ENCODE measurements at regions not wholly inside any gene's neighbourhood (a gene's known extent, or its start where the extent isn't known, plus 50 kb on each side); places are given as distances from the start of the nearest gene placed in this dataset.

- H3K14ac ChIP-seq (ENCODE audit: insufficient read length), result no peak overlapping the region
- no peak overlapping the region for H3K18ac ChIP-seq (ENCODE audit: extremely low read depth, low read length)
- no peaks in the 10 kb centered on the region for H3K4me1 ChIP-seq (replicated peaks in 1 of 4; ENCODE audit: control insufficient read depth in 3 of 4, insufficient read depth in 4 of 4, low read length in 3 of 4)
- no peak overlapping the region for H2AK5ac ChIP-seq (ENCODE audit: low read depth, low read length)
- no peak overlapping the region for H2BK15ac ChIP-seq (ENCODE audit: low read length)
- no peak overlapping the region for H4K5ac ChIP-seq (ENCODE audit: insufficient read length, low read depth, low read length)
- POLR2A ChIA-PET (ENCODE audit: partially characterized antibody), result no interaction called here
- H2AFZ ChIP-seq (ENCODE audit: low read length), result no peak overlapping the region
- no peak overlapping the region for H2BK5ac ChIP-seq (ENCODE audit: low read depth, low read length)
- no peaks in the 10 kb centered on the region for H4K20me1 ChIP-seq (replicated peaks in 1 of 2; ENCODE audit: control insufficient read depth in 1 of 2, insufficient read depth in 2 of 2, low read length in 2 of 2)
- no peak overlapping the region for H3K27ac ChIP-seq (ENCODE audit: low read depth, low read length)
- H4K91ac ChIP-seq (replicated peaks; ENCODE audit: insufficient read length, low read length), result no peak overlapping the region
- H2BK12ac ChIP-seq (ENCODE audit: low read depth, low read length), result no peak overlapping the region
- CTCF ChIA-PET (ENCODE audit: partially characterized antibody), result interaction anchor here (0.6 to 4.1 kb wide), 16 partner anchors 9 to 1041 kb away, joined by 3 to 20 read pairs (median 4); no protein-coding TSS in a partner anchor
- no peak overlapping the region for H3K4me3 ChIP-seq (ENCODE audit: extremely low read depth in 1 of 4, insufficient read depth in 2 of 4, low read depth in 3 of 4, low read length in 4 of 4)
- no peaks in the 10 kb centered on the region for H3K27me3 ChIP-seq (replicated peaks in 1 of 4; ENCODE audit: control insufficient read depth in 3 of 4, extremely low read depth in 1 of 4, insufficient read depth in 3 of 4, low read length in 3 of 4)
- H3K9ac ChIP-seq (replicated peaks in 1 of 4; ENCODE audit: extremely low read depth in 1 of 4, low read depth in 3 of 4, low read length in 3 of 4), result no peak overlapping the region
- H2BK20ac ChIP-seq (ENCODE audit: low read length), result no peak overlapping the region
- no peak overlapping the region for H3K23ac ChIP-seq (ENCODE audit: insufficient read length)
- TF ChIP-seq SP2 (IDR thresholded peaks at IDR 0.05; ENCODE audit: low read length), result no peak
- TF ChIP-seq TAF7 (optimal IDR thresholded peaks at IDR 0.05; ENCODE audit: borderline replicate concordance, low read depth, low read length), result no peak
- TF ChIP-seq JUND (IDR thresholded peaks at IDR 0.05; ENCODE audit: low read length), result no peak
- TF ChIP-seq PHF8 (conservative IDR thresholded peaks at IDR 0.05; ENCODE audit: low read depth, low read length), result no peak
- TF ChIP-seq BACH1 (IDR thresholded peaks at IDR 0.05; ENCODE audit: low read length), result no peak
- no peak for TF ChIP-seq ASH2L (IDR thresholded peaks at IDR 0.05; ENCODE audit: low read length)
- no peak for TF ChIP-seq EZH2 (IDR thresholded peaks at IDR 0.05; ENCODE audit: low read depth, low read length, severe bottlenecking)
- no peak for TF ChIP-seq GTF2F1 (IDR thresholded peaks at IDR 0.05; ENCODE audit: borderline replicate concordance, low read depth, low read length)
- TF ChIP-seq TEAD4 (IDR thresholded peaks at IDR 0.05; ENCODE audit: low read depth, low read length), result no peak
- TF ChIP-seq MAX (IDR thresholded peaks at IDR 0.05), result no peak
- no peak for TF ChIP-seq RNF2 (IDR thresholded peaks at IDR 0.05; ENCODE audit: borderline replicate concordance, low read depth, low read length, missing control alignments, poor library complexity, severe bottlenecking)
- no peak for TF ChIP-seq RFX5 (IDR thresholded peaks at IDR 0.05; ENCODE audit: borderline replicate concordance, low read depth, low read length)
- no peak for FAIRE-seq
- H3K56ac ChIP-seq (replicated peaks; ENCODE audit: insufficient read length, low read depth, low read length), result no peak overlapping the region
- no peak overlapping the region for H3K4me2 ChIP-seq (ENCODE audit: insufficient read depth in 1 of 2, low read depth in 2 of 2, low read length in 2 of 2)
- no peak overlapping the region for H2BK120ac ChIP-seq (replicated peaks; ENCODE audit: low read depth, low read length)
- H4K8ac ChIP-seq (ENCODE audit: extremely low read depth, insufficient read depth, low read length), result no peak overlapping the region
- no peaks in the 10 kb centered on the region for H3K79me2 ChIP-seq (ENCODE audit: control insufficient read depth in 1 of 2, insufficient read depth in 2 of 2, low read length in 2 of 2)
- WGBS, 2 experiments (ENCODE audit: extremely low coverage in 1 of 2, insufficient coverage in 1 of 2, insufficient read length in 1 of 2, insufficient replicate concordance in 2 of 2, low coverage in 1 of 2, low lambda C conversion rate in 2 of 2, missing lambda C conversion rate in 1 of 2), result 87% methylated on average over 6 of the region's 6 CpGs; no CpG with 5 or more reads in 1 of the 2 experiments
- no peaks in the 10 kb centered on the region for H3K9me3 ChIP-seq (ENCODE audit: insufficient read depth in 2 of 2, low read depth in 1 of 2, low read length in 1 of 2)
- no peak overlapping the region for H3K4ac ChIP-seq (replicated peaks; ENCODE audit: insufficient read length, low read depth, low read length)
- no peaks in the 10 kb centered on the region for H3K36me3 ChIP-seq (ENCODE audit: control insufficient read depth in 2 of 4, insufficient read depth in 4 of 4, low read length in 3 of 4)
- H3K79me1 ChIP-seq (ENCODE audit: low read depth, low read length), result no peaks in the 10 kb centered on the region
- H3K23me2 ChIP-seq (ENCODE audit: low read depth, low read length), result no peaks in the 10 kb centered on the region
- DNase-seq (ENCODE audit: low read depth in 1 of 2, low spot score in 2 of 2), result no peak
These were observed 60.0 kb upstream of the SHISA2 start for GRCh38 chr13:26111797-26112196.

All from H1 (cell line).